IMR-90 (cell line): ENCODE measurements at regions not wholly inside any gene's neighbourhood (a gene's known extent, or its start where the extent isn't known, plus 50 kb on each side); places are given as distances from the start of the nearest gene placed in this dataset.

Experiments used
- ATAC-seq: fragments of 200-7000 bp; cut with Tn5 transposase; 2 replicates; pipeline ENCODE4 v1.9.1; 2020; ENCODE audit warnings: low read depth, mild to moderate bottlenecking, moderate library complexity
- BruUV-seq: library from RNA; stranded (reverse); fragments of 400-500 nt; replicated peaks from 2 replicates; lab custom pipeline; 2021; lab: Mats Ljungman, UMichigan
- CTCF ChIA-PET: fragments of 300-600 bp; formaldehyde crosslinking; extraction: SDS; loops from one replicate; lab custom pipeline; 2021; ENCODE audit warnings: antibody characterized with exemption; lab: Yijun Ruan, JAX
- POLR2A ChIA-PET: fragments of 300-600 bp; sonication (Branson Sonifier 250); formaldehyde crosslinking; loops from one replicate; lab custom pipeline; 2022; ENCODE audit warnings: antibody characterized with exemption; ENCODE audit not compliant: unreplicated experiment; lab: Charles Lee
- DNase-seq: peaks from one replicate; pipeline ENCODE4 v3.0.0; 2013
- H2AFZ ChIP-seq: replicated peaks from 2 replicates; pipeline ENCODE3; 2013; ENCODE audit warnings: low read length, mild to moderate bottlenecking; ENCODE audit not compliant: poor library complexity
- H2AK5ac ChIP-seq: 2 replicates; pipeline ENCODE4 v1.6.1; 2013; ENCODE audit warnings: low read depth, low read length, inconsistent platforms
- H2AK9ac ChIP-seq: replicated peaks from 2 replicates; pipeline ENCODE3; 2013; ENCODE audit warnings: mild to moderate bottlenecking, low read depth, low read length, moderate library complexity; ENCODE audit not compliant: poor library complexity
- H2BK120ac ChIP-seq: 2 replicates; pipeline ENCODE4 v1.6.1; 2013; ENCODE audit warnings: low read depth, low read length, inconsistent platforms
- H2BK15ac ChIP-seq: 3 replicates; pipeline ENCODE4 v1.6.1; 2013; ENCODE audit warnings: low read depth, low read length, inconsistent platforms
- H2BK20ac ChIP-seq: 2 replicates; pipeline ENCODE4 v1.6.1; 2013; ENCODE audit warnings: low read depth, mild to moderate bottlenecking, inconsistent platforms, low read length, moderate library complexity
- H2BK5ac ChIP-seq: 2 replicates; pipeline ENCODE4 v1.6.1; 2013; ENCODE audit warnings: mild to moderate bottlenecking, low read depth, low read length, inconsistent platforms; ENCODE audit not compliant: poor library complexity, severe bottlenecking
- H3K14ac ChIP-seq: replicated peaks from 2 replicates; pipeline ENCODE4 v1.6.1; 2013; ENCODE audit warnings: low read depth, low read length, inconsistent platforms
- H3K18ac ChIP-seq: 2 replicates; pipeline ENCODE4 v1.6.1; 2013; ENCODE audit warnings: low read depth, low read length, control low read depth
- H3K23ac ChIP-seq: 2 replicates; pipeline ENCODE4 v1.6.1; 2013; ENCODE audit warnings: low read depth, low read length, inconsistent platforms
- H3K27ac ChIP-seq: 2 replicates; pipeline ENCODE4 v1.5.1; 2013; ENCODE audit warnings: mild to moderate bottlenecking, control low read depth, low read length; ENCODE audit not compliant: insufficient read depth
- H3K27me3 ChIP-seq: 2 replicates; pipeline ENCODE4 v1.6.1; 2013; ENCODE audit warnings: low read length; ENCODE audit not compliant: control insufficient read depth, insufficient read depth
- H3K36me3 ChIP-seq: 2 replicates; pipeline ENCODE4 v1.6.1; 2013; ENCODE audit warnings: low read length, mixed read lengths; ENCODE audit not compliant: control insufficient read depth, insufficient read depth
- H3K4ac ChIP-seq: 2 replicates; pipeline ENCODE4 v1.6.1; 2013; ENCODE audit warnings: low read depth, low read length, inconsistent platforms
- H3K4me1 ChIP-seq: 2 replicates; pipeline ENCODE4 v1.6.1; 2013; ENCODE audit warnings: low read length, mixed read lengths; ENCODE audit not compliant: control insufficient read depth, insufficient read depth
- H3K4me2 ChIP-seq: 2 replicates; pipeline ENCODE4 v1.6.1; 2013; ENCODE audit warnings: low read depth, mild to moderate bottlenecking, control low read depth, low read length, moderate library complexity
- H3K4me3 ChIP-seq: 2 replicates; pipeline ENCODE4 v1.5.1; 2013; ENCODE audit warnings: low read depth, mild to moderate bottlenecking, control low read depth, low read length, moderate library complexity; ENCODE audit not compliant: insufficient read depth
- H3K56ac ChIP-seq: 2 replicates; pipeline ENCODE4 v1.6.1; 2013; ENCODE audit warnings: low read length, inconsistent platforms; ENCODE audit not compliant: insufficient read depth; ENCODE audit errors: extremely low read depth
- H3K79me1 ChIP-seq, 2 experiments: 2 replicates each; pipeline ENCODE4 v1.6.1; 2013; ENCODE audit warnings: low read length in 2 of 2, inconsistent platforms in 1 of 2, low read depth in 1 of 2
- H3K9ac ChIP-seq: 2 replicates; pipeline ENCODE4 v1.6.1; 2013; ENCODE audit warnings: low read depth, low read length, control low read depth
- H3K9me1 ChIP-seq: 2 replicates; pipeline ENCODE4 v1.6.1; 2013; ENCODE audit warnings: low read length, inconsistent platforms; ENCODE audit not compliant: insufficient read depth
- H3K9me3 ChIP-seq: 2 replicates; pipeline ENCODE4 v1.6.1; 2013; ENCODE audit warnings: low read length; ENCODE audit not compliant: control insufficient read depth, insufficient read depth
- H4K20me1 ChIP-seq: 2 replicates; pipeline ENCODE4 v1.6.1; 2013; ENCODE audit warnings: low read length, inconsistent platforms; ENCODE audit not compliant: insufficient read depth
- H4K5ac ChIP-seq: 2 replicates; pipeline ENCODE4 v1.6.1; 2013; ENCODE audit warnings: mild to moderate bottlenecking, low read depth, low read length, control low read depth
- H4K8ac ChIP-seq, 2 experiments: 2 replicates each; pipeline ENCODE4 v1.6.1; 2013; ENCODE audit warnings: low read depth in 2 of 2, low read length in 2 of 2, control low read depth in 1 of 2, inconsistent platforms in 1 of 2
- H4K91ac ChIP-seq: 2 replicates; pipeline ENCODE4 v1.6.1; 2013; ENCODE audit warnings: low read depth, low read length, inconsistent platforms; ENCODE audit not compliant: insufficient read depth
- BHLHE40 ChIP-seq: fragments of 150-350 bp; IDR thresholded peaks from 2 replicates; pipeline ENCODE4 v1.6.1; 2016; ENCODE audit warnings: mild to moderate bottlenecking, low read depth, low read length
- CHD1 ChIP-seq: IDR thresholded peaks from 2 replicates; pipeline ENCODE4 v1.6.1; 2012; ENCODE audit warnings: low read depth, low read length, improper control_type of control experiment
- NFE2L2 ChIP-seq: fragments of 150-350 bp; IDR thresholded peaks from 2 replicates; pipeline ENCODE4 v1.6.1; 2016; ENCODE audit warnings: low read depth, mild to moderate bottlenecking, low read length
- POLR2A ChIP-seq: IDR thresholded peaks from 2 replicates; pipeline ENCODE4 v1.6.1; 2012; ENCODE audit warnings: mild to moderate bottlenecking, low read depth, low read length
- RAD21 ChIP-seq: IDR thresholded peaks from 2 replicates; pipeline ENCODE4 v1.6.1; 2012; ENCODE audit warnings: low read length, improper control_type of control experiment
- SMC3 ChIP-seq: fragments of 150-350 bp; IDR thresholded peaks from 2 replicates; pipeline ENCODE4 v1.6.1; 2016; ENCODE audit warnings: low read depth, mild to moderate bottlenecking, antibody characterized with exemption, low read length, moderate library complexity
- USF2 ChIP-seq: fragments of 150-350 bp; IDR thresholded peaks from 2 replicates; pipeline ENCODE4 v1.6.1; 2017; ENCODE audit warnings: mild to moderate bottlenecking, antibody characterized with exemption, low read length, low read depth
- WGBS, 2 experiments: methylation state at CpG; one replicate each; pipeline versions ENCODE4 v1.1.5 to v1.1.7; 2013; ENCODE audit warnings: missing lambda C conversion rate in 2 of 2; ENCODE audit not compliant: insufficient read length in 1 of 2; ENCODE audit errors: extremely low coverage in 2 of 2; 5-methylcytosine and 5-hydroxymethylcytosine counted together
- dilution Hi-C: fragments of 300-500 bp; cut with HindIII; formaldehyde crosslinking; loops from one replicate; pipeline ENCODE4 v1.14.3; 2018; ENCODE audit warnings: low sequenced_read_pairs; ENCODE audit not compliant: unreplicated experiment
- in situ Hi-C: fragments of 300-500 bp; cut with MboI; formaldehyde crosslinking; loops from 3 replicates; pipeline ENCODE4 v1.14.3; 2019; ENCODE audit warnings: low sequenced_read_pairs, inconsistent platforms, mixed read lengths
- intact Hi-C: fragments of 100-400 bp; cut with micrococcal nuclease; formaldehyde crosslinking; loops from 2 replicates; pipeline ENCODE4 v1.10.0; 2022

GRCh38 chr12:28994179-28994715 is 154.8 kb upstream of the FAR2 start:
- Histone ChIP-seq H3K36me3 (no peaks in the 10 kb centered on the region), H3K9me1 (no peaks in the 10 kb centered on the region), H2BK20ac (no peak overlapping the region), H3K14ac (no peak overlapping the region), H3K9me3 (no peaks in the 10 kb centered on the region), H3K27ac (no peak overlapping the region), H3K9ac (no peak overlapping the region), H2BK120ac (no peak overlapping the region), H2AK9ac (no peak overlapping the region), H2BK5ac (no peak overlapping the region), H3K4me2 (no peak overlapping the region), H4K8ac (no peak overlapping the region), H4K5ac (no peak overlapping the region), H3K56ac (no peak overlapping the region), H2AFZ (no peak overlapping the region), H3K18ac (no peak overlapping the region), H3K4me1 (no peaks in the 10 kb centered on the region), H3K27me3 (no peaks in the 10 kb centered on the region), H4K91ac (no peak overlapping the region), H4K20me1 (no peaks in the 10 kb centered on the region), H3K4ac (no peak overlapping the region), H2AK5ac (no peak overlapping the region), H2BK15ac (no peak overlapping the region), H3K4me3 (no peak overlapping the region), H3K79me1 (no peaks in the 10 kb centered on the region), H3K23ac (no peak overlapping the region)
- BruUV-seq, result no TSS peak
- dilution Hi-C loops, result no loop called here
- DNase-seq (no peak), ATAC-seq (no peak)
- TF ChIP-seq NFE2L2 (no peak), CHD1 (no peak), BHLHE40 (no peak), RAD21 (no peak), POLR2A (no peak), USF2 (no peak), SMC3 (no peak)
- intact Hi-C loops, result loop anchor here (10.0 kb wide), 2 partner anchors 1029 to 1259 kb away; no protein-coding TSS in a partner anchor
- ChIA-PET POLR2A (interaction anchor here (0.6 kb wide), 1 partner anchor 585 kb away, joined by 3 read pairs; no protein-coding TSS in a partner anchor), CTCF (no interaction called here)
- in situ Hi-C loops, result loop anchor here (25.0 kb wide), 1 partner anchor 1257 kb away; no protein-coding TSS in a partner anchor
- WGBS, 2 experiments, result no CpG with 5 or more reads among the region's 3 CpGs
